Naive thymus-derived CD4-positive, alpha-beta T cell (primary cell): ENCODE measurements at regions not wholly inside any gene's neighbourhood (a gene's known extent, or its start where the extent isn't known, plus 50 kb on each side); places are given as distances from the start of the nearest gene placed in this dataset.

Experiments
- ATAC-seq: fragments of 150-1000 bp; cut with Tn5 transposase; 2 replicates; pipeline ENCODE4 v1.10.0; 2021; ENCODE audit warnings: mild to moderate bottlenecking, moderate library complexity
- CTCF ChIA-PET: fragments of 350-600 bp; sonication (Branson Sonifier 250); formaldehyde crosslinking; loops from one replicate; lab custom pipeline; 2021; ENCODE audit warnings: antibody characterized with exemption; lab: Charles Lee
- POLR2A ChIA-PET: fragments of 350-600 bp; sonication (Branson Sonifier 250); formaldehyde crosslinking; loops from one replicate; lab custom pipeline; 2021; ENCODE audit warnings: antibody characterized with exemption, inconsistent platforms; lab: Charles Lee
- DNase-seq, 9 donors: peaks; one replicate each; pipeline versions ENCODE4 v3.0.0 to v3.0.0-alpha.2; 2020 to 2022; ENCODE audit warnings: mixed read lengths in 1 of 9
- H3K27ac ChIP-seq: one replicate; pipeline ENCODE4 v1.7.0; 2013; ENCODE audit warnings: mild to moderate bottlenecking, low read depth, low read length, moderate library complexity
- H3K27me3 ChIP-seq, 2 donors: one replicate each; pipeline ENCODE4 v1.7.0; 2013; ENCODE audit warnings: low read length in 2 of 2, mild to moderate bottlenecking in 2 of 2, moderate library complexity in 2 of 2; ENCODE audit not compliant: control insufficient read depth in 2 of 2, insufficient read depth in 2 of 2
- H3K36me3 ChIP-seq, 3 experiments: 1 replicate in 2 of 3; 2 replicates in 1 of 3; pipeline ENCODE4 v1.7.0; 2013; ENCODE audit warnings: low read length in 3 of 3, mild to moderate bottlenecking in 3 of 3, moderate library complexity in 1 of 3; ENCODE audit not compliant: insufficient read depth in 3 of 3, control insufficient read depth in 2 of 3
- H3K4me1 ChIP-seq, 2 donors: one replicate each; pipeline ENCODE4 v1.7.0; 2013; ENCODE audit warnings: low read length in 2 of 2, mild to moderate bottlenecking in 2 of 2, moderate library complexity in 1 of 2; ENCODE audit not compliant: control insufficient read depth in 2 of 2, insufficient read depth in 2 of 2
- H3K4me3 ChIP-seq: 2 replicates; pipeline ENCODE4 v1.7.0; 2013; ENCODE audit warnings: mild to moderate bottlenecking, low read length
- H3K9me3 ChIP-seq, 3 experiments: 1 replicate in 2 of 3; 2 replicates in 1 of 3; pipeline ENCODE4 v1.7.0; 2013; ENCODE audit warnings: low read length in 3 of 3; ENCODE audit not compliant: control insufficient read depth in 2 of 3
- H3K27ac Mint-ChIP-seq, 9 donors: one replicate each; pipeline ENCODE4 v1.8.0; 2020 to 2022; ENCODE audit warnings: mixed read lengths in 9 of 9, mild to moderate bottlenecking in 8 of 9, moderate library complexity in 5 of 9, inconsistent platforms in 2 of 9
- H3K27me3 Mint-ChIP-seq, 5 donors: one replicate each; pipeline ENCODE4 v1.8.0; 2021 to 2022; ENCODE audit warnings: mixed read lengths in 5 of 5, mild to moderate bottlenecking in 1 of 5
- H3K36me3 Mint-ChIP-seq, 5 donors: one replicate each; pipeline ENCODE4 v1.8.0; 2020 to 2022; ENCODE audit warnings: mixed read lengths in 5 of 5, mild to moderate bottlenecking in 3 of 5, inconsistent platforms in 1 of 5
- H3K4me1 Mint-ChIP-seq, 7 donors: one replicate each; pipeline ENCODE4 v1.8.0; 2020 to 2022; ENCODE audit warnings: mixed read lengths in 7 of 7, mild to moderate bottlenecking in 3 of 7, inconsistent platforms in 1 of 7
- H3K4me3 Mint-ChIP-seq, 10 donors: one replicate each; pipeline ENCODE4 v1.8.0; 2020 to 2022; ENCODE audit warnings: mild to moderate bottlenecking in 10 of 10, mixed read lengths in 10 of 10, moderate library complexity in 6 of 10, inconsistent platforms in 2 of 10
- H3K9me3 Mint-ChIP-seq, 11 donors: one replicate each; pipeline ENCODE4 v1.8.0; 2020 to 2022; ENCODE audit warnings: mixed read lengths in 11 of 11, mild to moderate bottlenecking in 4 of 11, inconsistent platforms in 1 of 11, moderate library complexity in 1 of 11
- intact Hi-C, 2 donors: fragments of 100-400 bp; cut with micrococcal nuclease; formaldehyde crosslinking; loops; one replicate each; pipeline ENCODE4 v1.15.1; 2023

- ChIA-PET CTCF (interaction anchor here (0.6 kb wide), 1 partner anchor 310 kb away, joined by 3 read pairs; no protein-coding TSS in a partner anchor), POLR2A (no interaction called here)
- Mint-ChIP-seq H3K4me3 (no peak overlapping the region), H3K36me3 (no peaks in the 10 kb centered on the region), H3K27ac (no peak overlapping the region), H3K9me3 (no peaks in the 10 kb centered on the region), H3K27me3 (no peaks in the 10 kb centered on the region), H3K4me1 (peaks cover 0 to 1% (median 0%) of the 10 kb centered on the region in 7 donors)
- no peaks in the 10 kb centered on the region for H3K27me3 ChIP-seq
- ATAC-seq, result no peak
- DNase-seq, result no peak
- no peaks in the 10 kb centered on the region for H3K9me3 ChIP-seq
- intact Hi-C loops, result no loop called here
- H3K27ac ChIP-seq, result no peak overlapping the region
- no peak overlapping the region for H3K4me3 ChIP-seq
- no peaks in the 10 kb centered on the region for H3K4me1 ChIP-seq
- no peaks in the 10 kb centered on the region for H3K36me3 ChIP-seq
Observed at GRCh38 chr6:140082867-140083297, 708.4 kb upstream of the CITED2 start.

GRCh38 chr6:140079328-140079727 lies 704.9 kb upstream of the CITED2 start:
- Mint-ChIP-seq H3K4me1 (peaks cover 0 to 4% (median 0%) of the 10 kb centered on the region in 7 donors), H3K36me3 (no peaks in the 10 kb centered on the region), H3K9me3 (no peaks in the 10 kb centered on the region), H3K4me3 (no peak overlapping the region), H3K27me3 (peaks cover 0 to 10% (median 6%) of the 10 kb centered on the region in 5 donors), H3K27ac (no peak overlapping the region)
- Histone ChIP-seq H3K4me1 (no peaks in the 10 kb centered on the region), H3K4me3 (no peak overlapping the region), H3K27ac (no peak overlapping the region), H3K36me3 (no peaks in the 10 kb centered on the region), H3K27me3 (no peaks in the 10 kb centered on the region), H3K9me3 (no peaks in the 10 kb centered on the region)
- CTCF ChIA-PET, result no interaction called here
- intact Hi-C loops, result no loop called here
- no peak for ATAC-seq
- no peak for DNase-seq
- POLR2A ChIA-PET, result interaction anchor here (0.7 kb wide), 1 partner anchor 735 kb away, joined by 8 read pairs; no protein-coding TSS in a partner anchor

GRCh38 chr6:140078561-140079125 lies 704.2 kb upstream of the CITED2 start:
- no peaks in the 10 kb centered on the region for H3K9me3 Mint-ChIP-seq
- DNase-seq (no peak), ATAC-seq (no peak)
- Histone ChIP-seq H3K9me3 (no peaks in the 10 kb centered on the region), H3K27ac (no peak overlapping the region), H3K4me3 (no peak overlapping the region), H3K4me1 (no peaks in the 10 kb centered on the region), H3K27me3 (no peaks in the 10 kb centered on the region), H3K36me3 (no peaks in the 10 kb centered on the region)
- POLR2A ChIA-PET, result interaction anchor here (0.7 kb wide), 2 partner anchors 695 to 735 kb away, joined by 3 to 8 read pairs; no protein-coding TSS in a partner anchor
- CTCF ChIA-PET, result no interaction called here
- no peaks in the 10 kb centered on the region for H3K36me3 Mint-ChIP-seq
- peaks cover 0 to 14% (median 10%) of the 10 kb centered on the region in 5 donors for H3K27me3 Mint-ChIP-seq
- H3K4me3 Mint-ChIP-seq, result no peak overlapping the region
- H3K27ac Mint-ChIP-seq, result no peak overlapping the region
- intact Hi-C loops, result no loop called here
- H3K4me1 Mint-ChIP-seq, result peaks cover 0 to 4% (median 0%) of the 10 kb centered on the region in 7 donors

- Mint-ChIP-seq H3K27ac (no peak overlapping the region), H3K4me3 (no peak overlapping the region), H3K9me3 (no peaks in the 10 kb centered on the region), H3K36me3 (no peaks in the 10 kb centered on the region), H3K27me3 (peaks cover 0 to 17% (median 10%) of the 10 kb centered on the region in 5 donors), H3K4me1 (peaks cover 0 to 4% (median 0%) of the 10 kb centered on the region in 7 donors)
- Histone ChIP-seq H3K36me3 (no peaks in the 10 kb centered on the region), H3K27me3 (no peaks in the 10 kb centered on the region), H3K4me1 (no peaks in the 10 kb centered on the region), H3K27ac (no peak overlapping the region), H3K4me3 (no peak overlapping the region), H3K9me3 (no peaks in the 10 kb centered on the region)
- POLR2A ChIA-PET, result no interaction called here
- intact Hi-C loops, result no loop called here
- ATAC-seq, result no peak
- no peak for DNase-seq
- CTCF ChIA-PET, result no interaction called here
Observed at GRCh38 chr6:140077827-140078560, 703.5 kb upstream of the CITED2 start.

GRCh38 chr6:140076105-140076504 lies 701.7 kb upstream of the CITED2 start:
- CTCF ChIA-PET, result no interaction called here
- Histone ChIP-seq H3K4me3 (no peak overlapping the region), H3K27ac (no peak overlapping the region), H3K27me3 (no peaks in the 10 kb centered on the region), H3K9me3 (no peaks in the 10 kb centered on the region), H3K36me3 (no peaks in the 10 kb centered on the region), H3K4me1 (no peaks in the 10 kb centered on the region)
- no peak for DNase-seq
- intact Hi-C loops, result no loop called here
- H3K4me3 Mint-ChIP-seq, result no peak overlapping the region
- POLR2A ChIA-PET, result no interaction called here
- H3K36me3 Mint-ChIP-seq, result no peaks in the 10 kb centered on the region
- H3K27ac Mint-ChIP-seq, result no peak overlapping the region
- no peak for ATAC-seq
- peaks cover 2 to 19% (median 10%) of the 10 kb centered on the region in 5 donors for H3K27me3 Mint-ChIP-seq
- H3K9me3 Mint-ChIP-seq, result no peaks in the 10 kb centered on the region
- H3K4me1 Mint-ChIP-seq, result peaks cover 0 to 4% (median 0%) of the 10 kb centered on the region in 7 donors

GRCh38 chr6:140073456-140073855 lies 699.0 kb upstream of the CITED2 start:
- intact Hi-C loops, result no loop called here
- CTCF ChIA-PET, result no interaction called here
- H3K27me3 Mint-ChIP-seq, result peaks cover 2 to 21% (median 16%) of the 10 kb centered on the region in 5 donors

More at GRCh38 chr6:140073456-140073855, 699.0 kb upstream of the CITED2 start:
- Histone ChIP-seq H3K27ac (no peak overlapping the region), H3K4me1 (no peaks in the 10 kb centered on the region), H3K36me3 (no peaks in the 10 kb centered on the region), H3K27me3 (no peaks in the 10 kb centered on the region), H3K4me3 (no peak overlapping the region), H3K9me3 (no peaks in the 10 kb centered on the region)
- H3K4me1 Mint-ChIP-seq, result peaks cover 0 to 4% (median 0%) of the 10 kb centered on the region in 7 donors
- H3K9me3 Mint-ChIP-seq, result no peaks in the 10 kb centered on the region
- H3K4me3 Mint-ChIP-seq, result no peak overlapping the region
- H3K36me3 Mint-ChIP-seq, result no peaks in the 10 kb centered on the region
- H3K27ac Mint-ChIP-seq, result no peak overlapping the region
- ATAC-seq, result no peak
- DNase-seq, result no peak
- POLR2A ChIA-PET, result no interaction called here
